GM23338 (cell line): ENCODE measurements at regions not wholly inside any gene's neighbourhood (a gene's known extent, or its start where the extent isn't known, plus 50 kb on each side); places are given as distances from the start of the nearest gene placed in this dataset.

Experiments
- ATAC-seq: fragments of 200-7000 bp; cut with Tn5 transposase; 3 replicates; pipeline ENCODE4 v1.9.1; 2020
- DNase-seq: peaks from one replicate; pipeline ENCODE4 v3.0.0-alpha.2; 2015; ENCODE audit warnings: low spot score
- H2AFZ ChIP-seq: fragments of 200-600 bp; sonication (generic); 2 replicates; pipeline ENCODE4 v1.8.0; 2016; ENCODE audit warnings: antibody characterized with exemption, mild to moderate bottlenecking, moderate library complexity
- H3F3A ChIP-seq: fragments of 200-600 bp; sonication (generic); replicated peaks from 2 replicates; pipeline ENCODE4 v1.8.0; 2017; ENCODE audit warnings: antibody characterized with exemption, mixed run types, low read depth
- H3K27ac ChIP-seq: fragments of 200-600 bp; sonication (generic); 2 replicates; pipeline ENCODE4 v1.6.1; 2016; ENCODE audit warnings: low read depth
- H3K27me3 ChIP-seq: fragments of 200-600 bp; sonication (generic); 2 replicates; pipeline ENCODE4 v1.8.0; 2016; ENCODE audit warnings: mild to moderate bottlenecking, mixed run types, moderate library complexity; ENCODE audit not compliant: insufficient read depth
- H3K36me3 ChIP-seq: fragments of 200-600 bp; sonication (generic); 2 replicates; pipeline ENCODE4 v1.8.0; 2016; ENCODE audit warnings: mild to moderate bottlenecking; ENCODE audit not compliant: insufficient read depth
- H3K4me1 ChIP-seq: fragments of 200-600 bp; sonication (generic); 2 replicates; pipeline ENCODE4 v1.8.0; 2016; ENCODE audit warnings: mild to moderate bottlenecking, moderate library complexity; ENCODE audit not compliant: insufficient read depth
- H3K4me2 ChIP-seq: fragments of 200-600 bp; sonication (generic); 2 replicates; pipeline ENCODE4 v1.7.1; 2017; ENCODE audit warnings: mixed run types
- H3K4me3 ChIP-seq: fragments of 200-600 bp; sonication (generic); 2 replicates; pipeline ENCODE4 v1.6.1; 2016; ENCODE audit warnings: mixed run types
- H3K79me2 ChIP-seq: fragments of 200-600 bp; sonication (generic); replicated peaks from 2 replicates; pipeline ENCODE4 v1.8.0; 2017; ENCODE audit warnings: mild to moderate bottlenecking; ENCODE audit not compliant: insufficient read depth
- H3K9me2 ChIP-seq: fragments of 200-600 bp; sonication (generic); 2 replicates; pipeline ENCODE4 v1.8.0; 2017; ENCODE audit not compliant: insufficient read depth
- H4K20me1 ChIP-seq: fragments of 200-600 bp; sonication (generic); replicated peaks from 2 replicates; pipeline ENCODE4 v1.8.0; 2017; ENCODE audit warnings: mild to moderate bottlenecking; ENCODE audit not compliant: insufficient read depth
- H3K27ac Mint-ChIP-seq: 2 replicates; pipeline ENCODE4 v1.8.0; 2020; ENCODE audit warnings: inconsistent platforms, mild to moderate bottlenecking, moderate library complexity, mixed read lengths
- H3K27me3 Mint-ChIP-seq: 3 replicates; pipeline ENCODE4 v1.8.0; 2022; ENCODE audit warnings: low read depth, mild to moderate bottlenecking, moderate library complexity, mixed read lengths, inconsistent platforms; ENCODE audit not compliant: insufficient read depth, poor library complexity
- H3K36me3 Mint-ChIP-seq: 3 replicates; pipeline ENCODE4 v1.8.0; 2021; ENCODE audit warnings: low read depth, mild to moderate bottlenecking, inconsistent platforms, moderate library complexity, mixed read lengths
- H3K4me1 Mint-ChIP-seq: 3 replicates; pipeline ENCODE4 v1.8.0; 2020; ENCODE audit warnings: mild to moderate bottlenecking, inconsistent platforms, mixed read lengths
- H3K4me3 Mint-ChIP-seq: 3 replicates; pipeline ENCODE4 v1.8.0; 2021; ENCODE audit warnings: moderate library complexity, mild to moderate bottlenecking, inconsistent platforms, mixed read lengths
- H3K9me3 Mint-ChIP-seq: 3 replicates; pipeline ENCODE4 v1.8.0; 2020; ENCODE audit warnings: moderate library complexity, mild to moderate bottlenecking, inconsistent platforms, mixed read lengths
- CREB1 ChIP-seq: fragments of 250-450 bp; sonication (Bioruptor Pico); IDR thresholded peaks from 2 replicates; pipeline ENCODE4 v1.5.0; 2020; ENCODE audit warnings: low read depth, mild to moderate bottlenecking, moderate library complexity
- CTCF ChIP-seq, 2 experiments: fragments of 200-600 bp in 1 of 2; sonication (generic) in 1 of 2; conservative IDR thresholded peaks; 2 replicates each; pipeline versions ENCODE4 v1.5.1 to v1.6.1; 2016 to 2017; ENCODE audit warnings: antibody characterized with exemption in 2 of 2, low read depth in 2 of 2, mild to moderate bottlenecking in 2 of 2, moderate library complexity in 1 of 2
- ETS1 ChIP-seq: IDR thresholded peaks from 2 replicates; pipeline ENCODE4 v1.6.1; 2016; ENCODE audit warnings: antibody characterized with exemption
- EZH2 ChIP-seq: fragments of 200-600 bp; sonication (generic); IDR thresholded peaks from one replicate; pipeline ENCODE4 v1.8.0; 2017; ENCODE audit warnings: antibody characterized with exemption, mild to moderate bottlenecking, low read depth; ENCODE audit not compliant: unreplicated experiment
- EZH2phosphoT487 ChIP-seq: fragments of 200-600 bp; sonication (generic); IDR thresholded peaks from one replicate; pipeline ENCODE4 v1.8.1; 2018; ENCODE audit warnings: antibody characterized with exemption; ENCODE audit not compliant: unreplicated experiment
- JUNB ChIP-seq: IDR thresholded peaks from one replicate; pipeline ENCODE4 v1.6.1; 2016; ENCODE audit warnings: antibody characterized with exemption; ENCODE audit not compliant: unreplicated experiment
- NANOG ChIP-seq: IDR thresholded peaks from 2 replicates; pipeline ENCODE4 v1.6.1; 2016; ENCODE audit warnings: antibody characterized with exemption, borderline replicate concordance
- POLR2AphosphoS5 ChIP-seq: IDR thresholded peaks from 2 replicates; pipeline ENCODE4 v1.6.1; 2016; ENCODE audit warnings: antibody characterized with exemption, low read depth
- REST ChIP-seq: IDR thresholded peaks from one replicate; pipeline ENCODE4 v1.6.1; 2018; ENCODE audit warnings: antibody characterized with exemption; ENCODE audit not compliant: unreplicated experiment
- STAT1 ChIP-seq: IDR thresholded peaks from one replicate; pipeline ENCODE4 v1.6.1; 2016; ENCODE audit warnings: antibody characterized with exemption; ENCODE audit not compliant: unreplicated experiment
- ZNF114 ChIP-seq: fragments of 250-450 bp; sonication (Bioruptor Pico); IDR thresholded peaks from 2 replicates; pipeline ENCODE4 v1.5.0; 2020; ENCODE audit warnings: mild to moderate bottlenecking, moderate library complexity
- ZNF331 ChIP-seq: fragments of 250-450 bp; sonication (Bioruptor Pico); IDR thresholded peaks from 2 replicates; pipeline ENCODE4 v1.5.0; 2020; ENCODE audit warnings: low read depth, mild to moderate bottlenecking, moderate library complexity
- ZNF462 ChIP-seq: fragments of 250-450 bp; sonication (Bioruptor Pico); IDR thresholded peaks from 2 replicates; pipeline ENCODE4 v1.5.0; 2020; ENCODE audit warnings: mild to moderate bottlenecking, moderate library complexity

GRCh38 chr20:61024390-61024789, 227.7 kb upstream of the CDH4 start:
- Histone ChIP-seq H3K27ac (no peak overlapping the region), H3K27me3 (no peaks in the 10 kb centered on the region), H3K4me3 (no peak overlapping the region), H3K4me2 (no peak overlapping the region), H3F3A (no peaks in the 10 kb centered on the region), H3K79me2 (no peaks in the 10 kb centered on the region), H3K9me2 (no peaks in the 10 kb centered on the region), H4K20me1 (no peaks in the 10 kb centered on the region), H3K4me1 (no peaks in the 10 kb centered on the region), H3K36me3 (peaks cover 5% of the 10 kb centered on the region; the same call in 1 of the 2 replicates), H2AFZ (no peak overlapping the region)
- Mint-ChIP-seq H3K4me1 (no peaks in the 10 kb centered on the region), H3K27ac (no peak overlapping the region), H3K27me3 (peaks cover 24% of the 10 kb centered on the region), H3K9me3 (peaks cover 24% of the 10 kb centered on the region), H3K36me3 (peaks cover 11% of the 10 kb centered on the region), H3K4me3 (no peak overlapping the region)
- DNase-seq (no peak), ATAC-seq (no peak)
- no peak for TF ChIP-seq EZH2
- no peak for TF ChIP-seq NANOG
- no peak for TF ChIP-seq EZH2phosphoT487
- no peak for TF ChIP-seq CREB1 (CRISPR knock-in tag)
- no peak for TF ChIP-seq JUNB
- no peak for TF ChIP-seq POLR2AphosphoS5
- TF ChIP-seq ZNF114 (CRISPR knock-in tag), result no peak
- no peak for TF ChIP-seq ZNF331
- TF ChIP-seq ETS1, result no peak
- TF ChIP-seq CTCF (conservative IDR thresholded peaks at IDR 0.05; ENCODE audit: low read depth in 2 of 2), result no peak
- TF ChIP-seq REST, result no peak
- TF ChIP-seq STAT1, result no peak
- TF ChIP-seq ZNF462 (CRISPR knock-in tag), result no peak
